GM12865 (cell line): ENCODE measurements at regions not wholly inside any gene's neighbourhood (a gene's known extent, or its start where the extent isn't known, plus 50 kb on each side); places are given as distances from the start of the nearest gene placed in this dataset.

Experiments
- DNase-seq: peaks from one replicate; pipeline ENCODE4 v3.0.0; 2010; ENCODE audit warnings: low read depth
- H3K4me3 ChIP-seq: 2 replicates; pipeline ENCODE4 v1.5.1; 2011; ENCODE audit warnings: mild to moderate bottlenecking, low read depth, low read length, control low read depth
- CTCF ChIP-seq: IDR thresholded peaks from 2 replicates; pipeline ENCODE4 v1.5.1; 2011; ENCODE audit warnings: low read length, control low read depth, low read depth, inconsistent platforms; ENCODE audit not compliant: insufficient read depth; ENCODE audit errors: missing control alignments

GRCh38 chr6:114534813-114535212 is 192.0 kb upstream of the HS3ST5 start:
- no peak for TF ChIP-seq CTCF
- no peak overlapping the region for H3K4me3 ChIP-seq
- no peak for DNase-seq

GRCh38 chr6:114524081-114524480 is 181.3 kb upstream of the HS3ST5 start:
- H3K4me3 ChIP-seq = no peak overlapping the region
- DNase-seq = no peak
- no peak for TF ChIP-seq CTCF

- TF ChIP-seq CTCF = no peak
- H3K4me3 ChIP-seq = no peak overlapping the region
- DNase-seq = no peak
Observed at GRCh38 chr6:114523508-114523907, 180.7 kb upstream of the HS3ST5 start.

GRCh38 chr6:114521926-114522325 is 179.1 kb upstream of the HS3ST5 start:
- TF ChIP-seq CTCF = no peak
- no peak for DNase-seq
- no peak overlapping the region for H3K4me3 ChIP-seq

- DNase-seq = no peak
- H3K4me3 ChIP-seq = no peak overlapping the region
- no peak for TF ChIP-seq CTCF
Observed at GRCh38 chr6:114520976-114521375, 178.2 kb upstream of the HS3ST5 start.

GRCh38 chr6:114514170-114514569 is 171.3 kb upstream of the HS3ST5 start:
- H3K4me3 ChIP-seq = no peak overlapping the region
- no peak for DNase-seq
- TF ChIP-seq CTCF = no peak

- DNase-seq = no peak
Observed at GRCh38 chr6:114471450-114471849, 128.6 kb upstream of the HS3ST5 start.

More at GRCh38 chr6:114471450-114471849, 128.6 kb upstream of the HS3ST5 start:
- TF ChIP-seq CTCF = no peak
- H3K4me3 ChIP-seq = no peak overlapping the region
